ENCODE measurements at regions not wholly inside any gene's neighbourhood (a gene's known extent, or its start where the extent isn't known, plus 50 kb on each side); places are given as distances from the start of the nearest gene placed in this dataset.

- Histone ChIP-seq H3K9me3 (ENCODE audit: control extremely low read depth in 1 of 5, control insufficient read depth in 4 of 5, insufficient read depth in 2 of 5, low read depth in 1 of 5, low read length in 4 of 5) (no peaks in the 10 kb centered on the region), H3K27me3 (replicated peaks in 2 of 5; ENCODE audit: control insufficient read depth in 4 of 5, insufficient read depth in 5 of 5, low read length in 4 of 5) (no peaks in the 10 kb centered on the region), H3K36me3 (ENCODE audit: control insufficient read depth in 4 of 4, insufficient read depth in 4 of 4, low read length in 3 of 4) (no peaks in the 10 kb centered on the region), H3K27ac (ENCODE audit: insufficient read depth in 1 of 2, low read depth in 1 of 2, low read length in 2 of 2, poor library complexity in 1 of 2, severe bottlenecking in 2 of 2) (no peak overlapping the region), H3K4me1 (ENCODE audit: control extremely low read depth in 1 of 4, control insufficient read depth in 4 of 4, insufficient read depth in 4 of 4, low read length in 3 of 4) (no peaks in the 10 kb centered on the region), H3K4me3 (ENCODE audit: control insufficient read depth in 1 of 7, extremely low read depth in 1 of 7, insufficient read depth in 4 of 7, low read depth in 2 of 7, low read length in 6 of 7) (no peak overlapping the region)
- ChIA-PET POLR2A (no interaction called here), CTCF (no interaction called here)
- WGBS (ENCODE audit: insufficient coverage): 93% methylated on average over 3 of the region's 3 CpGs
- no peak for DNase-seq
Observed at GRCh38 chr3:182597621-182598041, 195.7 kb upstream of the ATP11B start.

- ChIA-PET POLR2A (no interaction called here), CTCF (no interaction called here)
- 100% methylated on average over 1 of the region's 2 CpGs for WGBS (ENCODE audit: insufficient coverage)
- no peaks in the 10 kb centered on the region for H3K4me1 ChIP-seq (ENCODE audit: control extremely low read depth in 1 of 4, control insufficient read depth in 4 of 4, insufficient read depth in 4 of 4, low read length in 3 of 4)
- no peaks in the 10 kb centered on the region for H3K36me3 ChIP-seq (ENCODE audit: control insufficient read depth in 4 of 4, insufficient read depth in 4 of 4, low read length in 3 of 4)
- no peak for DNase-seq
- no peak overlapping the region for H3K27ac ChIP-seq (ENCODE audit: insufficient read depth in 1 of 2, low read depth in 1 of 2, low read length in 2 of 2, poor library complexity in 1 of 2, severe bottlenecking in 2 of 2)
- H3K4me3 ChIP-seq (ENCODE audit: control insufficient read depth in 1 of 7, extremely low read depth in 1 of 7, insufficient read depth in 4 of 7, low read depth in 2 of 7, low read length in 6 of 7): no peak overlapping the region
- H3K9me3 ChIP-seq (ENCODE audit: control extremely low read depth in 1 of 5, control insufficient read depth in 4 of 5, insufficient read depth in 2 of 5, low read depth in 1 of 5, low read length in 4 of 5): no peaks in the 10 kb centered on the region
- no peaks in the 10 kb centered on the region for H3K27me3 ChIP-seq (replicated peaks in 2 of 5; ENCODE audit: control insufficient read depth in 4 of 5, insufficient read depth in 5 of 5, low read length in 4 of 5)
Observed at GRCh38 chr3:182601597-182601996, 191.7 kb upstream of the ATP11B start.

GRCh38 chr3:182603501-182603900 is 189.8 kb upstream of the ATP11B start:
- H3K4me1 ChIP-seq (ENCODE audit: control extremely low read depth in 1 of 4, control insufficient read depth in 4 of 4, insufficient read depth in 4 of 4, low read length in 3 of 4): no peaks in the 10 kb centered on the region
- H3K36me3 ChIP-seq (ENCODE audit: control insufficient read depth in 4 of 4, insufficient read depth in 4 of 4, low read length in 3 of 4): no peaks in the 10 kb centered on the region
- POLR2A ChIA-PET: no interaction called here
- no peak overlapping the region for H3K4me3 ChIP-seq (ENCODE audit: control insufficient read depth in 1 of 7, extremely low read depth in 1 of 7, insufficient read depth in 4 of 7, low read depth in 2 of 7, low read length in 6 of 7)
- H3K9me3 ChIP-seq (ENCODE audit: control extremely low read depth in 1 of 5, control insufficient read depth in 4 of 5, insufficient read depth in 2 of 5, low read depth in 1 of 5, low read length in 4 of 5): no peaks in the 10 kb centered on the region
- CTCF ChIA-PET: no interaction called here
- no peak overlapping the region for H3K27ac ChIP-seq (ENCODE audit: insufficient read depth in 1 of 2, low read depth in 1 of 2, low read length in 2 of 2, poor library complexity in 1 of 2, severe bottlenecking in 2 of 2)
- no peak for DNase-seq
- H3K27me3 ChIP-seq (replicated peaks in 2 of 5; ENCODE audit: control insufficient read depth in 4 of 5, insufficient read depth in 5 of 5, low read length in 4 of 5): no peaks in the 10 kb centered on the region

GRCh38 chr3:182605882-182606611 is 187.3 kb upstream of the ATP11B start:
- 100% methylated on average over 1 of the region's 5 CpGs for WGBS (ENCODE audit: insufficient coverage)
- no peaks in the 10 kb centered on the region for H3K4me1 ChIP-seq (ENCODE audit: control extremely low read depth in 1 of 4, control insufficient read depth in 4 of 4, insufficient read depth in 4 of 4, low read length in 3 of 4)
- H3K27me3 ChIP-seq (replicated peaks in 2 of 5; ENCODE audit: control insufficient read depth in 4 of 5, insufficient read depth in 5 of 5, low read length in 4 of 5): no peaks in the 10 kb centered on the region
- H3K27ac ChIP-seq (ENCODE audit: insufficient read depth in 1 of 2, low read depth in 1 of 2, low read length in 2 of 2, poor library complexity in 1 of 2, severe bottlenecking in 2 of 2): no peak overlapping the region
- H3K9me3 ChIP-seq (ENCODE audit: control extremely low read depth in 1 of 5, control insufficient read depth in 4 of 5, insufficient read depth in 2 of 5, low read depth in 1 of 5, low read length in 4 of 5): no peaks in the 10 kb centered on the region
- H3K36me3 ChIP-seq (ENCODE audit: control insufficient read depth in 4 of 4, insufficient read depth in 4 of 4, low read length in 3 of 4): no peaks in the 10 kb centered on the region
- H3K4me3 ChIP-seq (ENCODE audit: control insufficient read depth in 1 of 7, extremely low read depth in 1 of 7, insufficient read depth in 4 of 7, low read depth in 2 of 7, low read length in 6 of 7): no peak overlapping the region
- ChIA-PET POLR2A (no interaction called here), CTCF (no interaction called here)
- no peak for DNase-seq

GRCh38 chr3:182606905-182607504 is 186.3 kb upstream of the ATP11B start:
- WGBS (ENCODE audit: insufficient coverage): 33% methylated on average over 1 of the region's 2 CpGs

GRCh38 chr3:182608832-182609231 is 184.5 kb upstream of the ATP11B start:
- no peaks in the 10 kb centered on the region for H3K9me3 ChIP-seq (ENCODE audit: control extremely low read depth in 1 of 5, control insufficient read depth in 4 of 5, insufficient read depth in 2 of 5, low read depth in 1 of 5, low read length in 4 of 5)
- no peaks in the 10 kb centered on the region for H3K4me1 ChIP-seq (ENCODE audit: control extremely low read depth in 1 of 4, control insufficient read depth in 4 of 4, insufficient read depth in 4 of 4, low read length in 3 of 4)
- ChIA-PET CTCF (no interaction called here), POLR2A (no interaction called here)
- DNase-seq: no peak
- H3K4me3 ChIP-seq (ENCODE audit: control insufficient read depth in 1 of 7, extremely low read depth in 1 of 7, insufficient read depth in 4 of 7, low read depth in 2 of 7, low read length in 6 of 7): no peak overlapping the region
- H3K27me3 ChIP-seq (replicated peaks in 2 of 5; ENCODE audit: control insufficient read depth in 4 of 5, insufficient read depth in 5 of 5, low read length in 4 of 5): no peaks in the 10 kb centered on the region
- WGBS (ENCODE audit: insufficient coverage): 100% methylated on average over 1 of the region's 2 CpGs
- H3K27ac ChIP-seq (ENCODE audit: insufficient read depth in 1 of 2, low read depth in 1 of 2, low read length in 2 of 2, poor library complexity in 1 of 2, severe bottlenecking in 2 of 2): no peak overlapping the region
- H3K36me3 ChIP-seq (ENCODE audit: control insufficient read depth in 4 of 4, insufficient read depth in 4 of 4, low read length in 3 of 4): no peaks in the 10 kb centered on the region

More at GRCh38 chr3:182606905-182607504, 186.3 kb upstream of the ATP11B start:
- no peaks in the 10 kb centered on the region for H3K4me1 ChIP-seq (ENCODE audit: control extremely low read depth in 1 of 4, control insufficient read depth in 4 of 4, insufficient read depth in 4 of 4, low read length in 3 of 4)
- CTCF ChIA-PET: no interaction called here
- no peaks in the 10 kb centered on the region for H3K9me3 ChIP-seq (ENCODE audit: control extremely low read depth in 1 of 5, control insufficient read depth in 4 of 5, insufficient read depth in 2 of 5, low read depth in 1 of 5, low read length in 4 of 5)
- DNase-seq: no peak
- H3K27me3 ChIP-seq (replicated peaks in 2 of 5; ENCODE audit: control insufficient read depth in 4 of 5, insufficient read depth in 5 of 5, low read length in 4 of 5): no peaks in the 10 kb centered on the region
- H3K27ac ChIP-seq (ENCODE audit: insufficient read depth in 1 of 2, low read depth in 1 of 2, low read length in 2 of 2, poor library complexity in 1 of 2, severe bottlenecking in 2 of 2): no peak overlapping the region
- no peaks in the 10 kb centered on the region for H3K36me3 ChIP-seq (ENCODE audit: control insufficient read depth in 4 of 4, insufficient read depth in 4 of 4, low read length in 3 of 4)
- POLR2A ChIA-PET: no interaction called here
- H3K4me3 ChIP-seq (ENCODE audit: control insufficient read depth in 1 of 7, extremely low read depth in 1 of 7, insufficient read depth in 4 of 7, low read depth in 2 of 7, low read length in 6 of 7): no peak overlapping the region

- no peaks in the 10 kb centered on the region for H3K9me3 ChIP-seq (ENCODE audit: control extremely low read depth in 1 of 5, control insufficient read depth in 4 of 5, insufficient read depth in 2 of 5, low read depth in 1 of 5, low read length in 4 of 5)
- H3K27me3 ChIP-seq (replicated peaks in 2 of 5; ENCODE audit: control insufficient read depth in 4 of 5, insufficient read depth in 5 of 5, low read length in 4 of 5): peaks cover 0 to under 1% (median 0%) of the 10 kb centered on the region in 5 experiments
- no peaks in the 10 kb centered on the region for H3K36me3 ChIP-seq (ENCODE audit: control insufficient read depth in 4 of 4, insufficient read depth in 4 of 4, low read length in 3 of 4)
- CTCF ChIA-PET: no interaction called here
- no peaks in the 10 kb centered on the region for H3K4me1 ChIP-seq (ENCODE audit: control extremely low read depth in 1 of 4, control insufficient read depth in 4 of 4, insufficient read depth in 4 of 4, low read length in 3 of 4)
- POLR2A ChIA-PET: no interaction called here
- H3K4me3 ChIP-seq (ENCODE audit: control insufficient read depth in 1 of 7, extremely low read depth in 1 of 7, insufficient read depth in 4 of 7, low read depth in 2 of 7, low read length in 6 of 7): no peak overlapping the region
- H3K27ac ChIP-seq (ENCODE audit: insufficient read depth in 1 of 2, low read depth in 1 of 2, low read length in 2 of 2, poor library complexity in 1 of 2, severe bottlenecking in 2 of 2): no peak overlapping the region
- 89% methylated on average over 5 of the region's 6 CpGs for WGBS (ENCODE audit: insufficient coverage)
- no peak for DNase-seq
Observed at GRCh38 chr3:182609575-182610156, 183.6 kb upstream of the ATP11B start.

All from common myeloid progenitor, CD34-positive (primary cell).